Testis (tissue), 2 donors: ENCODE measurements at regions not wholly inside any gene's neighbourhood (a gene's known extent, or its start where the extent isn't known, plus 50 kb on each side); places are given as distances from the start of the nearest gene placed in this dataset.

Experiments
- DNase-seq: peaks from one replicate; pipeline ENCODE4 v3.0.0-alpha.2; 2019
- H3K27ac ChIP-seq, 2 donors: fragments of 200-600 bp; sonication (generic); one replicate each; pipeline ENCODE4 v1.5.1; 2019
- H3K27me3 ChIP-seq: fragments of 200-600 bp; sonication (generic); one replicate; pipeline ENCODE4 v1.5.1; 2019
- H3K36me3 ChIP-seq: fragments of 200-600 bp; sonication (generic); one replicate; pipeline ENCODE4 v1.5.1; 2017; ENCODE audit warnings: low read depth; ENCODE audit errors: missing control alignments
- H3K4me1 ChIP-seq: fragments of 200-600 bp; sonication (generic); one replicate; pipeline ENCODE4 v1.5.1; 2019
- H3K4me3 ChIP-seq, 2 donors: fragments of 200-600 bp; sonication (generic); one replicate each; pipeline ENCODE4 v1.5.1; 2017 to 2019
- H3K9me3 ChIP-seq: fragments of 200-600 bp; sonication (generic); one replicate; pipeline ENCODE4 v1.5.1; 2017
- CTCF ChIP-seq, 3 experiments: fragments of 450-650 bp in 2 of 3; fragments of 200-600 bp in 1 of 3; sonication (generic) in 1 of 3; IDR thresholded peaks; one replicate each; pipeline ENCODE4 v1.5.1; 2016 to 2019; ENCODE audit warnings: antibody characterized with exemption in 3 of 3, mild to moderate bottlenecking in 2 of 3, moderate library complexity in 1 of 3
- POLR2A ChIP-seq: fragments of 450-650 bp; IDR thresholded peaks from one replicate; pipeline ENCODE4 v1.6.1; 2017; ENCODE audit warnings: antibody characterized with exemption, mild to moderate bottlenecking, moderate library complexity
- WGBS, 2 donors: methylation state at CpG; one replicate each; pipeline ENCODE4 v1.1.5; 2018; 5-methylcytosine and 5-hydroxymethylcytosine counted together
- intact Hi-C: fragments of 100-400 bp; cut with DNase I; formaldehyde crosslinking; loops from one replicate; pipeline ENCODE4 v1.15.1; 2023; ENCODE audit warnings: low total_unique reads

GRCh38 chr21:35154788-35155187, 105.7 kb upstream of the RUNX1 start:
- WGBS, 2 donors = 79 to 80% methylated on average over 6 of the region's 6 CpGs
- Histone ChIP-seq H3K4me1 (no peaks in the 10 kb centered on the region), H3K4me3 (no peak overlapping the region), H3K27ac (no peak overlapping the region), H3K36me3 (no peaks in the 10 kb centered on the region), H3K27me3 (no peaks in the 10 kb centered on the region), H3K9me3 (no peaks in the 10 kb centered on the region)
- intact Hi-C loops = no loop called here
- TF ChIP-seq CTCF (IDR thresholded peaks at IDR 0.05) (no peak), POLR2A (no peak)
- no peak for DNase-seq

- Histone ChIP-seq H3K36me3 (no peaks in the 10 kb centered on the region), H3K4me3 (no peak overlapping the region), H3K27me3 (no peaks in the 10 kb centered on the region), H3K9me3 (no peaks in the 10 kb centered on the region), H3K4me1 (no peaks in the 10 kb centered on the region), H3K27ac (no peak overlapping the region)
- no peak for DNase-seq
- 73 to 78% methylated on average over 5 of the region's 5 CpGs for WGBS, 2 donors
- intact Hi-C loops = no loop called here
- TF ChIP-seq CTCF (IDR thresholded peaks at IDR 0.05) (no peak), POLR2A (no peak)
These were observed 104.6 kb upstream of the RUNX1 start for GRCh38 chr21:35153671-35154070.

GRCh38 chr21:35150562-35151226, 101.6 kb upstream of the RUNX1 start:
- 79 to 95% methylated on average over 2 of the region's 2 CpGs for WGBS, 2 donors
- TF ChIP-seq CTCF (IDR thresholded peaks at IDR 0.05) (no peak), POLR2A (no peak)
- H3K36me3 ChIP-seq = no peaks in the 10 kb centered on the region

GRCh38 chr21:35149698-35150097, 100.6 kb upstream of the RUNX1 start:
- WGBS, 2 donors = 77 to 85% methylated on average over 3 of the region's 3 CpGs
- H3K36me3 ChIP-seq = no peaks in the 10 kb centered on the region
- intact Hi-C loops = no loop called here
- H3K27me3 ChIP-seq = no peaks in the 10 kb centered on the region
- H3K27ac ChIP-seq = no peak overlapping the region
- DNase-seq = no peak
- H3K4me1 ChIP-seq = no peaks in the 10 kb centered on the region
- TF ChIP-seq CTCF (IDR thresholded peaks at IDR 0.05) (no peak), POLR2A (no peak)
- H3K9me3 ChIP-seq = no peaks in the 10 kb centered on the region
- no peak overlapping the region for H3K4me3 ChIP-seq

More at GRCh38 chr21:35150562-35151226, 101.6 kb upstream of the RUNX1 start:
- Histone ChIP-seq H3K4me3 (no peak overlapping the region), H3K4me1 (no peaks in the 10 kb centered on the region), H3K27me3 (no peaks in the 10 kb centered on the region), H3K9me3 (no peaks in the 10 kb centered on the region), H3K27ac (no peak overlapping the region)
- DNase-seq = no peak
- intact Hi-C loops = no loop called here

- H3K27ac ChIP-seq = no peak overlapping the region
- H3K9me3 ChIP-seq = no peaks in the 10 kb centered on the region
- H3K36me3 ChIP-seq = no peaks in the 10 kb centered on the region
- H3K4me1 ChIP-seq = no peaks in the 10 kb centered on the region
- no peaks in the 10 kb centered on the region for H3K27me3 ChIP-seq
- WGBS, 2 donors = 72 to 78% methylated on average over 4 of the region's 4 CpGs
- H3K4me3 ChIP-seq = no peak overlapping the region
- no peak for TF ChIP-seq POLR2A
- TF ChIP-seq CTCF (IDR thresholded peaks at IDR 0.05) = no peak
- intact Hi-C loops = no loop called here
- no peak for DNase-seq
These were observed 98.3 kb upstream of the RUNX1 start for GRCh38 chr21:35147439-35147838.
